ENCODE measurements at regions not wholly inside any gene's neighbourhood (a gene's known extent, or its start where the extent isn't known, plus 50 kb on each side); places are given as distances from the start of the nearest gene placed in this dataset.

DNA sequence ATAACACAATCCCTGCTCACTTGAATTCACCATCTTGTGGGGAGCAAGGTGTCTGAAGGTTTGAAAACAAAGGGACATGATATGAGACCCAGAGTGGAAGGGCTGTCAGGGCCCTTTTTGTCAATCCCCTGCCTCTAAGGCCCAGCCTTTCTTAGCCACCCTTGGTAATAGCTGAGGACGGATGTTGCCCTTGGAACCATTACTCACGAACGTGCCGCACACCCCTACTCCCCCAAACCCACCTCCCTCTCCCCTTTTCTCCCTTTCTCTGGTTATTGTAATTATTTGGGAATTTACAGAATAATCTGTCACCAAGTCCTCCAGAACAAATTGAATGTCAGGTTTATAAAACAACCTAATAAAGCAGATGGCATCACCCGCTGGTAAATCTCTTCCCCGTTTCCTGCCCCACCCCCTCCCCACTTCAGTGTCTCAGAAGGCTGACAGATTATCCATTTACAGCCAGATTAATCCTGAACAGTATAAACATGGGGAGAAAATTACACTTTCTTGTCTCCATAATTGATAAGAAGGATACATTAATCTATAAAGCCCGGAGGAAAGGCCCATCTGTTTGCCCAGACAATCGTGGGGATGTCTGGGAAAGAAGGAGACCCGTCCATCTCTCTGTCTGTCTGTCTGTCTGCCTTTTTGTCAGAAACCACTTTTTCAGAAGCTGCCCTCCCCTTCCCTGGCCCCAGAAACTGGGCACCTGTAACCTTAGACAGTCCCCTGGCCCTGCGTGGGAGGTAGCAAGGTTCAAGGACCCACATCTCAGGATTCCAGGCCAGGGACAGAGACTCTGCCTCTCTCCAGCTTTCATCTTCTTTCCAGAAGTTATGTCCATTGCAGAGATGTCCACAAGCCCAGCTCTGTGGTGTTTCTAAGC, 60.6 kb upstream of the CD34 start:
- no peak for DNase-seq

DNA sequence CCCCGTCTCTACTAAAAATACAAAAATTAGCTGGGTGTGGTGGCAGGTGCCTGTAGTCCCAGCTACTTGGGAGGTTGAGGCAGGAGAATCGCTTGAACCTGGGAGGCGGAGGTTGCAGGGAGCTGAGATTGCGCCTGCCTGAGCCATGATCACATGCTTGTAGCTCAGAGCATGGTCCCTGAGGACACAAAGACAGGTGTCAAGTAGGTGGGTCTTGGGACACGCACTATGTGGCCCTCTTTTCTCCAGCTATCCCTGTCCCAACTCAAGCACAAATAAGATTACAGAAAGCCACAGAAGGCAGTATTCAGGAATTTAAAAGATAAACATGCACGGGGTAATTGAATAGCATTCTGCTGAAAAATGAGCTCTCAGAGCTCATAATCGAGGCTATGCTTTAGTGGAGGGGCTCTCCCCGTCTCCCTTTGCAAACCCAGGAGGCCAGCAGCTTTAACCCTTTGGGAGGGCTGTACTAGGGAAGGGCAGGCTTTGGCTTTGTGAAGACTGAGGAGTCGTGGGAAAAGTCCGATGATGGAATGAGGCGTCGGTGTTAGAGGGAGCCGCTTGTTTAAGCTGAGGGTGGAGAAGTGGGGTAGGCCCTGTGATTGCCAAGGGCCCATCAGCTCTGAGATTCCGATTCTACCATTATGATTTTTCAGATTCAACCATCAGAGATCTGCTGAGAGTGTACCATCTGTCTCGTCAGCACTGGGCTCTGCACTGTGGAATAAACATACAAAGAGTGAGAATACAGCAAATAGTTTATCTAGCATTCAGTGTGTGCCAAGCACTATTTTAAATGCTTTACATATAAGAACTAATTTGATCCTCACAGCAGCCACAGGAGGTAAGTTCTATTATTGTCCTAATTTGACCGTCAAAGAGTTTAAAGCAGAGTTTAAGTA, 59.7 kb upstream of the CD34 start:
- DNase-seq, result no peak

DNA sequence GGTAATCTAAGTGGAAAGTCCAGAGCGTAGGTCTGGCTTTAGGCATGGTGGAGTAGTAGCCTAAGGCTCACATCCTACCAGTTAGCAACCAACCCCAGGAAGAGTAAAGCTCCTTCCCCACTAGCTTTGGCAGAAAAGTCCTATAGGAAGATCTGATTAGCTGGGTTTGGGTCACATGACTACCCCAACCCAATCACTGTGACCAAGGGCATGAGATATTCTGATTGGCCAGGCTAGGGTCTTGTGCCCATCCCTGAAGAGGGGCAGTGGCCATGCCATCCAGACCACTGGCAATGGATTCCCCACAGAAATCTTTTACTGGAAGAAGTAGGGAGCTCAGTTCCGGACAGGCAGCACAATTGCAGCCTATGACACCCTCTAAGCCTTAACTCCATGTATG, 58.6 kb upstream of the CD34 start:
- DNase-seq, result no peak

DNA sequence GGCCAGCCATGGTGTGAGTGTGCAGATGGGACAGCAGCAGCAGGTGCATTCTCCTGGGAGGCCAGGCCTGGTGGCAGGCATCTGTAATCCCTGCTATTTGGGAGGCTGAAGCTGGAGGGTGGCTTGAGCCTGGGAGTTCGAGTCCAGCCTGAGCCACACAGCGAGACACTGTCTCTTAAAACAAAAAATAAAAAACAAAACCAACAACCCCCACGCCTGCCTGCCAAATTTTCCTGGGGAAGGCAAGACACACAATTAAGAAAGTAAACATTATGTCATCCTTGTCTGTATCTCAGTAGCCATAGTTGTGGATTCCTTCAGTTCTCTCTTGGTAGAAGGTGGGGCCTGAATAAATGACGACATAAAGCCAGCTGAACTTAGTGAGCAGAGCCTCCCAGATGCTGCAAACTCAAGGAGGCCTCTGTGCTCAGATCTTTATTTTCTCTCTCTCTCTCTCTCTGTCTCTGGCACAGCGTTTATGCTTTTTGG, 57.6 kb upstream of the CD34 start:
- no peak for DNase-seq

- DNase-seq, result no peak
These were observed 56.8 kb upstream of the CD34 start for GRCh38 chr1:207967703-207968102.

DNA sequence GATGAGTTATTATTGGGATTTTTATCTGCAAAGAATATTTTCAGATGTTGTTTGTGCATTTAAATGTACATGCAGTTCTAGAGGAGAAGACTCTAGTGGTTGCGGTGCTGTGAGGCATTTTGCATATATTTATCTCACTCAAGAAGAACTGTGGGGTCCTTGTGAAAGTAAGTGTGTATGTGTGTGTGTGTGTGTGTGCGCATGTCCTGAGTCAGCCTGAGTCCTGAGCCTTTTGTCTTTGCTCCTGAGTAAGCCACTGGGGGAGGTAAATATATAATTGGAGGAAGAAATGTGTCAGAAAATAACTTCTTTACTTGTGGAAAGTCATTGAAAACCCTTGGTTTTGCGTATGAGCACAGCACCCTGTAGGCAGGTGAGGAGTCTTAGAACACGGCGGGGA, 55.6 kb upstream of the CD34 start:
- no peak for DNase-seq

DNA sequence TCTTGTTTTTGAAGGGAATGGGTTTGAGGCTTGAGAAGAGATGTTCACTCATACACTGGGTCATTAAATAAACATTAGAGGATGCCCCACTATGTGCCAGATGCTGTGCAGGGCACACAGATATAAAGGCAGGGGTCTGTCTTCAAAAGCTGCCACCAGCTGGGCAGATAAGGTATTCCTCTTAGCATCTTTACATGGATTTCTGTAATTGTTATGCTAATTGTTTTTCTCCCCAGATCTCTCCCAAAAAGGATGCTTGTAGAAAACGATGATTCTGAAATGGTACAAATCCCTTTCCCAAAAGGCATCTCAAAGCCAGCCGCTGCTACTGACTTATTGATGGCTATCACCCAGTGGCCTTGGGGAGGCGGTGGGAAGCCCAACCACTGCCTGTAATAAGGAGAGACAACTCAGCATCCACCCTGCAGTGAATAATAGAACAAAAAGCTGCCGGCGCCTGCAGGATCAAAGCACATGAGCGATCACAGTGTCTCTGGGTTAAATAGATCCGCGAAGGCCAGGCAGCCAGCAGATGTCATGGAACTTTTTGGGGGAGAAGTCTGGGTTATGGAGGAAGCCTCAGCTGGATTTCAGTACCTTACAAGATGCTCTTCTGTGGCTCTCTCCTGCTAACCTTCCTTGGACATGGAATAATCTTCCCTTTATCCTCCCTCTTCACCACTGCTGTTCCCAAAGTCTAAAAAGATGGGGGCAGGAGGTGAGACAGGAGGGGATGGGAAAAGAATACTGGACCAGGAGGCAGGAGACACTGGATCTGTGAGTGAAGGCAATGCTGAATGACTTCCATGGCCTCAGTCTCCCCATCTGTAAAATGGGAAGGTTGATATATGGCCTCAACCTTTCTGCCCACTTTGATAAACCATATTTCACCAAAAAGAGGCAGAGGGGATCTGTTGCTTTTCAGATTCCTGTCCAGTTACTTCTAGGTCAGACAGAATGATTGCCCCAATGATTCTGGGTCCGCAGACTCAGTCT, 54.8 kb upstream of the CD34 start:
- no peak for DNase-seq

DNA sequence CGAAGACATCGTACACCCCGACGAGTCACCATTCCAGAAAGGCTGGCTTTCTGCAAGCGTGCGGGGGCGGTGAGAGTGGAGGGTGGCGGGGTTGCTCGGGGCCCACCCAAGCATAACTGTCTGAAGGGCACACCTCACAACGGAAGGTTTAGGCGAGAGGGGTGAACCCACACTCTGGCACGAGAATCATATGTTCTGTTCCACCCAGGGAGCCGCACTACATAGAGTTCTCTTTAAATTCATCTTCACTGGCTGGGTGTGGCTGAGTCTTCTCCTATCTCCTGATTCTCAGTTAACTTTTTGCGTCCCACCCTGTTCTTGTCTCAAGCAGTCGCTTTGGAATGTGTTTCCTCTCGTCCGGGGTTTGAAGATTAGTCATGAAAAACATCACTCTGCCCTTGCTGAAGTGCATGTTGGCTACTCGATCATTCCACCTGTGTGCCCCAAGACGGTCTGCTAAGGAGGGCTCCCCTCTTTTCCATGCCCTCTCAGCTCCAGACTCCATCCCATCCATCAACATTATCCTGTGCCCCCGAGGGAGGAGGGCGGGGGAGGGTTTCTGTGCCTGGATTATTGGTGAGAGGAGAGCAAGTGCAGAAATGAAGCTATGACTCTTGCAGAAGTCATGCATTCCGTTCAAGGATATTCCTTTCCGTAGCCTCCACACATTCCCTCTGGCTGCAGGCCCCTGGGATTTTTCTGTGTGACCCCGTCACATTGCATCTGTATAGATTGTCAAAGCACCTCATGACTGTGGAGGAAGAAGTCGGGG, 53.5 kb upstream of the CD34 start:
- no peak for DNase-seq

- peak; percentile 96 for DNase-seq
These were observed 52.7 kb upstream of the CD34 start for GRCh38 chr1:207963427-207964194.

GRCh38 chr1:207962716-207963426, 51.9 kb upstream of the CD34 start:
- DNase-seq, result no peak

Measured in OCI-M1 (cell line).